HG03135 (cell line): ENCODE measurements at regions not wholly inside any gene's neighbourhood (a gene's known extent, or its start where the extent isn't known, plus 50 kb on each side); places are given as distances from the start of the nearest gene placed in this dataset.

ENCODE experiments used
- ATAC-seq: cut with Tn5 transposase; IDR thresholded peaks from one replicate; pipeline ENCODE4 v1.9.1; 2021; ENCODE audit warnings: mild to moderate bottlenecking, moderate library complexity; ENCODE audit not compliant: unreplicated experiment

DNA sequence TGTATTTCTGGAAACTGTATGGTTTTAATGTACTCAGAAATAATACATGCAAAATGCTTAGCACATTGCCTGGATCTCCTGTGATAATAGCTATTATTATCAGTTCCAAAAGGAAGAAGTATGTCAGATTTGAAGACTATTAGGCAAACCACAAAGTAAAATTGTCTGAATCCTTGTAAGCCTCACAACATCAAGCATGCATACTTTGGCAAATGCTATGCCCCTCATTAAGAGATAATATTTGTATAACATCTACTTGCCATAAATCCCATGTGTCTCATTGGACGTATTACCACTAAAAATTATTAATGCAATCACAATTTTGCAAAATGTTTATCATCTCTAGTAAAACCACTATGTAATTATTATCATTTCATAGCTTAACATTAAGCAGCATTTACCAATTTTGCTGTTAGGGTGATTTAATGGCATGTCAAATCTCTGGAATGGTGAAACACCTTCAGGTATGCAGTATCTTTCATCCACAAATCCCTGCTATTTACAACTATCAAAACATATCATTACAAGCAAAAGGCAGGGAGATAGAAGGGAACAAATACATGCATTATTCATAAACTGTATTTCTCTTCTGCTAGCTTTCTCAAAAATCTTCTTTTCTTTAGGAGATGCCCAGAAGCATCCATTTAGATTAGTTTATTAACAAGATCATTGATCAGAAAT, 974.6 kb upstream of the RAG2 start:
- no peak for ATAC-seq

DNA sequence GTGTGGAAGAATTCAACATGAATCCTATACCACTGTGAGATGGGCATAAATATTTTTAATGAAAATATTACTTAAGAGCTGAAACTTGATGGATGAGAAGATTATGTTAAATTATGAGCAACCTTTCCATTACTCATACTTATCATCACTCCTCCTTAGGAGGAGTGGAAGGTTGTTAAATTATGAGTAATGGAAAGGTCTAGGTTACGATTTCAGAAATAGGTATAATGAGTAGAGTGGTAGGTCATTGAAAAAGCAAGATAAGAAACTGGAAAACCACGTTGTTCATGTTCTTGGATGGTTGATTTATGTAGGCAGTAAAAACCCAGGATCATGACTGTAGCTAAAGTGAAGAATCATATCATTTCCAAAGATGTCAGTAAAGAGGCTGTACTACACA, 973.2 kb upstream of the RAG2 start:
- ATAC-seq, result no peak

DNA sequence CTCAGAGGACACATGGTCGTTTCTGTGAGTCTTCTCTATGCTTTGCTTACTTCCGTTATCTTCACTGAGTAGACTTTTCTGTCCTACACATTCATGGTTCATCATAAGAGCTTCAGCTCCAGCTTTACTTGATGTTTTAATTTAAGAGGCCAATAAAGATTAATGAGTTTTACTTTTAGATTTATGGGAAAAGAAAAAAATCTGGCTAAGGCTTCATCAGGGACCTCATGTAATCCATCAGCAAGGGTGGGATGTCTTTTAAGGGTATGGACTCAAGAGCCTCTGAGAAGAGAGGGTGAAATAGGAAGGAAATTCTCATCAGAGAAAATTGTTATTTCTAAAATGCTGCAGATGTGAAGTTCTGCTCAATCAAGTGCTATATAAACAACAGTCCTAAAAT, 963.0 kb upstream of the RAG2 start:
- no peak for ATAC-seq

DNA sequence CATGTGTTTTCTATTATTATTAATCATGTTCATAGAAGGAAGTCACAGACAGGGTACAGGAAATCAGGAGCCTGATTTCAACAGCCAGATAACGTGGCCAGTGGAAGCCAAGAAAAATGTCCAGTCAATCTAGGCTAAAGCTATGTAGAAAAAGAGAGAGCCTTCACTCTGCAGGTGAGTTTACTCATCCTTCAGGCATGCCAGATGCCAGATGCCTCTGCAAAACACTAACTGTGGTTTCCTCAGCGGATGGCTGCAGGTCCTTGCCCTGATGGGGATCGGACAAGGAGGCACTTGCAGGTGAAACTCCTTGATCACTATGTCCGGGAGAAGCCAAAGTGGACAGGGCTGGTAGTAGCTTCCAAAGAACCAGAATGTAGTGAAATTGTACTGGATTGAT, 962.3 kb upstream of the RAG2 start:
- no peak for ATAC-seq

DNA sequence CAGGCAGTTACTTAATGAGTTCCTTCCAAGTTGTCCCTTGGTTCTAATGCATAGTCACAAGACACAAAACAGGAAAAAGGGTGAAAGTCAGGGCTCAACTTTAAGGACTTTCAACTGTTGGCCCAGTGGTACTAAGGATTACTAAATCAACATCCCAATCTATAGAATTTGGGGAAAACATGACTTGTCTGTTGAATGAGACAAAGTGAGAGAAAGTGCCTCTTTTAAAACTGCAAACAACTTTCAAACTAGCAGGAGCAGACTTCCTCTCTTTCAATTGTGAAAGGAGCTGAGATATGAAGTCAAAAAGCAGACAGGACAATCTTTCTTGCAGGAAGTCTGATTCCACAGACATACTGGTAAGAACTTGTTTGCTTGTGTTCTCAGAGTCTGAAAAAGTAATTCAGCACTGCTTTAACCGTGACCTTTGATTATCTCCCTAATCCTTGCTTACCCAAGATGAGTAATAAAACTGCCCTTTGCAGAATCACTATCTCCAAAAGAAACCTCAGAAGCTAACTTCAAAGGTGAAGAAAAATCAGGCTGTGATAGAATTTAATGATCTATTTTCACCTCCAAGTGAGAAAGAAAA, 960.7 kb upstream of the RAG2 start:
- no peak for ATAC-seq

DNA sequence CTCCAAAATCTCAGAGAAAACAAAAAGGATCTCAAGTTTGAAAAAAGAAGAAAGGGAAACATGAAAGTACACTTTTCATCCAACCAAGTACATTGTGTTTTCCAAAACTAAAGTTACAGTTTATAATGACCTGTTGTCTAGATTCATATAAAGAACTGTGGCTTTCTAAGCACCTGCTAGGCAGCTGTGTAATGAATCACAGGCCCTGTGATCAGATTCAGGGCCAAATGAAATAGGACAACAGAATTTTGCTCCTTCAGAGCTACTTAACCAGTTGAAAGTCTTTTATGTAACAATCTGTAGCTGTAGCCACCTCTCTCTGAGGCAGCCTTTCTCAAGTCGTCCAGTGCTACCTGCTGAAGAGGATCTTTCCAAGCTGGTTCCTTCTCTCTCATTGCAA, 960.0 kb upstream of the RAG2 start:
- ATAC-seq, result no peak

DNA sequence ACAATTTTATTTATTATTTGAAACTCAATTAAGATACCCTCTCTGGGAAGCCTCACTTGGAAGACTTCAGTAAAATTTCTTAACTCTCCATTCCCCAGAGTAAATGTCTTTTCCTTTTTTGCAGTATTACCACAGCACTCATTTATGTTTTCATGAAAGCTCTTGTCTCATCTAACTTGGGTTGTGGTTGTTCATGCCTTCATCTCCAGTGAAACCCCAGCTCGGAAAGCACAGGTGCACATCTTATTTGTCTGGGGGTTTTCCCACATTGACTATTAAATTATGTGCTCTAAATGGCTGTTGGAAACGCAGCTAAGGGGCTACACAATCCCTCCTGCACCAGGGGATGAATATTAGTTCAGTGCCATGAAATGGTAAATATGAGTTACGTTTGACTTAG, 954.2 kb upstream of the RAG2 start:
- ATAC-seq, result no peak

DNA sequence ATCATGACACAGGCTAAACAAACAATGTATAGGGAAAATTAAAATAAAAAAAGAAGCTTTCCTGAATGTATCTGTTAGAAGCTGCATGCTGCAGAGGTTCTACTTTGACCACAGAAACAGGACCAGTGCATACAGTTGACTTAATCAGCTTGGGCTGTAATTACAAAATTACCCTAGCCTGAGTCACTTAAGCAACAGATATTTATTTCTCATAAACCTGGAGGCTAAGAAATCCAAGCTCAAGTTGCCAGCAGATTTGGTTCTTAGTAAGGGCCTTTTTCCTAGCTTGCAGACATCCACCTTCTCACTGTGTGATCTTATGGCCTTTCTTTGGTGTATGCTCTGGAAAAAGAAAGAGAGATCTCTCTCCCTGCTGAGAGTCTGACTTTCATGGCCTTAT, 946.5 kb upstream of the RAG2 start:
- ATAC-seq, result no peak

DNA sequence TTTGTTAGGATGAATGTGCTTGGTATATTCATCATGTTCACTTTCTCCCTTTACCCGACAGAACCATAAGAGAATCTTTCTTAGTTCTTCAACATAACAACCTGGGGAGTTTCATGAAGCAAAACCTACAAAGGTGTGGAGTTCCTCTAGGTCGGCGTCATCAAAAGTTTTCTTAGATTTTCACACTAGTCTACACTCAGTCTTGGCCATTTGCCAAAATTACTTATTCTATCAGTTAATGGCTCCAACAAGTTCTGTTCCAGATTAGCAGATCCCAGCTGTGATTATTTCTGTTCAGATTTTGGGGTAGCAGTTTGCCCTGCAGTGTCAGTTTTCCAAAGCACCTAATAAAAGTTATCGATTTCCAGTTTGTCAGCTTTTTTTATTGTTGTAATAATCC, 935.8 kb upstream of the RAG2 start:
- ATAC-seq, result no peak

DNA sequence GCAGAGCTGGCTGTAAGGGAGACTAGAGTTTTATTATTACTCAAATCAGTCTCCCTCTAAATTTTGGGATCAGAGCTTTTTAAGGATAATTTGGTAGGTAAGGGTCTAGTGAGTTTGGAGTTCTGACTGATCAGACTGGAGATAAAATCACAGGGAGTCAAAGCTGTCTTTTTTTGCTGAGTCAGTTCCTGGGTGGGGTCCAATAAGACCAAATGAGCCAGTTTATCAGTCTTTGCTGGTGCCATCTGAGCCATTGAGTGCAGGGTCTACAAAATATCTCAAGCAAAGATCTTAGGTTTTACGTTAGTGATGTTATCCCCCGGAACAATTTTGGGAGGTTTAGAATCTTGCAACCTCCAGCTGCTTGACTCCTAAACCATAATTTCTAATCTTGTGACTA, 935.1 kb upstream of the RAG2 start:
- ATAC-seq, result no peak

DNA sequence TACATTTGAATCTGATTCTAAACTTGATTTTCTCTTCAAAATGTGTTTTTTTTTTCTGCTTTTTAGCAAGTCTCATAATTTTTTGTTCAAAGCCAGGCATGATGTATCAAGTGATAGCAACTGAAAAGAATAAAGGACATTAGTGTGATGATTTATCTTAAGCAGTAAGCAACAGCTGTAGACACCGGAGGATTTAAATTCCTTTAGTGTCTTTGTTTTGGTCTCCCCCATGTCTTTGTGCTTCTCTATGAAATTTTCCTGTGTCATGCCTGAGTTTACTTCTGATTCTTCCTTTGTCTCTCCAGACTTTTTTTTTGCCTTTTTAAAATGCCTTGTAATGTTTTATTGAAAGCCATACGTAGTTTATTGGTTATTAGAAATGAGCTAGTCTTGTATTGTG, 934.2 kb upstream of the RAG2 start:
- ATAC-seq, result no peak

DNA sequence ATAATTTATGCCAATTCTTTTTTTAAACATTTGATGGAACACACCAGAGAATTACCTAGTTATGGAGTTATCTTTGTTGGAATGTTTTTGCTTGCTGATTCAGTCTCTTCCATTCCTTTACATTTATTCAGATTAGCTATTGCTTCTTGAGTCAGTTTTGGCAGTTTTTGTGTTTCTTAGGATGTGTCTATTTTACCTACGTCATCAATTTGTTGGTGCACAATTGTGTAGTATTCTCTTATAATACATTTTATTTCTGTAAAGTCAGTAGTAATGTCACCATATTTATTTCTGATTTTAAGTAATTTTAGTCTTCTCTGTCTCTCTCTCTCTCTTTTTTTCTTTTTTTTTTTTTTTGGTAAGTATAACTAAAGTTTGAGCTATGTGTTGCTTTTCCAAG, 929.5 kb upstream of the RAG2 start:
- ATAC-seq, result no peak

DNA sequence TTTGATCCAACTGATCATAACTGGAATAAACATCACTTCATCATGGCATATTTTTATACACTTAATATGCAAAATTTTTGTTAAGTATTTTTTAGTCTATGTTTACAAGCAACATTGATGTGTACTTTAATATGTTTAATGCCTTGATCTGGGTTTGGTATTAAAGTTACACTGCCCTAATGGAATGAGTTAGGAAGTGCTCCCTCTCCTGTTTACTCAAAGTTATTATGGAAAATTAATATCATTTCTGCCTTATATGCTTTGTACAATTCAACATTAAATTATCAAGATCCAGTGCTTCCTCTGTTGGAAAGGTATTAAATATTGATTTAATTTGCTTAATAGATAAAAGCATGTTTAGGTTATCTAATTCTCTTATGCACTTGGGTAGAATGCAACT, 927.3 kb upstream of the RAG2 start:
- ATAC-seq, result no peak

DNA sequence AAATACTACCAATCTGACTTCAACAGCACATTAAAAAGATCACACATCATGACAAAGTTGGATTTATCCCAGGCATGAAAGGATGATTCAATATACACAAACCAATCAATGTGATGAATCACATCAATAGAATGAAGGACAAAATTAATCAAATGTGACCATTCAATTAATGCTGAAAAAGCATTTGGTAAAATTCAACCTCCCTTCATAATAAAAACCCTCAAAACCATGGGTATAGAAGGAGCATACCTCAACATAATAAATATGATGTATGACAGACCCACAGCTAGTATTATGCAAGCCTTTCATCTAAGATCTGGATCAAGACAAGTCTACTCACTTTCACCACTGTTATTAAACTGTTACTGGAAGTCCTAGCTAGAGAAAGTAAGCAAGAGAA, 921.7 kb upstream of the RAG2 start:
- no peak for ATAC-seq

DNA sequence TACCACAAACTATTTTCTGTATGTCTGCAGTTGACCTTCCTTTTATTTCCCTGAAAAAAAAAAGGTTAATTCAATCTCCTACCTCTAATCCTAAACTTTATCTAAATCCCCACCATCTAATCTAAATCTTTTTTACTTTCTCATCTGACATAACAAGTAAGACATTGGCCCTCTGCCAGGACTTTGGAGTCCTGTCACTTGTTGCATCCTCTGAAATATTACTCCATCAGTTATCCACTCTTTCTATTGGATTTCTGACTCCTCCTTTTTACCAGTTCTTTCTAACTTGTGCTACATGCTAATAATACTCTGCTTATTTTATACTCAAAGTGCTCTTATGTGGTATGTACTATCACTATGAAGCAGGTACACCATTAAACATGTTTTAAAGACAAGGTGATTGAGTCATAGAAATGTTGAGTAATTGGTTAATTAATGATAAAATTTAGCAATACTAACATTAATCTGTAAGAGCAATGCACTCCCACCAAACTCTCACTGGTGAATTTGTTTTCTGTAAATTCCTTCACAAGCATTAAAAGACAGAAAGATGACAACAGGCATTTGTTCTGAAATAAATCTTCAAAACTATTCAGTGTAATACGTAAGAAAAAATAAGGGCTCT, 914.2 kb upstream of the RAG2 start:
- ATAC-seq, result no peak

DNA sequence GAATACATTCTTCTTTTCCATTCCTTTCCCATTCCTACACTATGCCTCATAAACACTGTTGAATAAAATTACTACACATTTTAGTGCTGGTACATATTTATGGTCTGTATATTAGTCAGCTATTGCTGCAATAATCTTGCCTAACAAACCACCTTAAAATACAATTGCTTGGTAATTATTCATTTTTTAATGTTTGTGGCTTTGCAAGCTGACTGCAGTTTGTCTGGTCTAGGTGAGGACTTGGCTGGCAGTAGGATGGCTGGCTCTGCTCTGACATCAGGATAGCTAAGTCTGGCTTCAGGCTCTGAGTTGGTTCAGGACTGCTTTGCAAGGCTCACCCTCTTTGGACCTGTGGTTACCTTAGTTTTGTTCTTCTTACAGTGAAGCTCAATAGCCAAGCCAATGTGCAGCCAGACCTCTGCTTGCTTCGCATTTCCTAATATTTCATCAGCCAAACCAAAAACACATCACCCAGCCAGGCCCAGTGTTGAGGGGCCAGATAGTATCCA, 913.4 kb upstream of the RAG2 start:
- ATAC-seq, result no peak

DNA sequence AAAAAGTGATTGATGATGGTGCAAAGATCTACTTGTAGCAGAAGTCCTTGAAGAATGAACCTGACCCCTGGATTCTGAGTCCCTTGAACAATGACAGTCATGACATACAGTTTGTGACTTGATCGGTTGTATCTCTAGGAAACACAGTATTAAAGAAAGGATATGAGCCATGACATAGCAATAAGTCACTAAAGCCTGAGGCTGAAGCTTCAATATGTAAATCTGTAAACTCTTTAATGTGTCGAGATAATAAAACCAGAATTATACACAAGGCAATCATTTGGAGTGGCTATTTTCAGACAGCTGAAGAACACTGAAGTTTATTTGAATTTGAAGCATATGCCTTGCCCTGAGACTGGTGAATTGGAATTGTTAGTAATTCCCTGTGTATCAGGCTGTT, 911.5 kb upstream of the RAG2 start:
- no peak for ATAC-seq

DNA sequence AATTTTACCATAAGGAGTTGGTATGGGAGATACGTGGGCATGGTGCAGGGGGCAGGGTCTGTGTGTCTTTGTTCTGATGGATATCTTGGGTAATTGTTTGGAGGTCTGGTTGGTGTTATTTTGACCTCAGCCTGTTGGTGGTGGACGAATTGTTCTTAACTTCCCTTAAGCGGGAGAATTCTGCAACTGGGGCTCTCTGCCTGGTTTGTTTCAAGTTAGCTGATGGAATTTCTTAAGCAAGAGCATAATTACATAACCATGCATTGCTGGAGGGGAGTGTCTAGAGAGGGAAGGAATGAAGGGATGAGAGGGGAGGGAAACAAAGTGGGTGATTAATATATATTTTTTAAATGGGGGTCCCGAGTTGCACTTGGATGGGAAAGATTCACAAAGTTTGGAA, 908.5 kb upstream of the RAG2 start:
- ATAC-seq, result no peak

DNA sequence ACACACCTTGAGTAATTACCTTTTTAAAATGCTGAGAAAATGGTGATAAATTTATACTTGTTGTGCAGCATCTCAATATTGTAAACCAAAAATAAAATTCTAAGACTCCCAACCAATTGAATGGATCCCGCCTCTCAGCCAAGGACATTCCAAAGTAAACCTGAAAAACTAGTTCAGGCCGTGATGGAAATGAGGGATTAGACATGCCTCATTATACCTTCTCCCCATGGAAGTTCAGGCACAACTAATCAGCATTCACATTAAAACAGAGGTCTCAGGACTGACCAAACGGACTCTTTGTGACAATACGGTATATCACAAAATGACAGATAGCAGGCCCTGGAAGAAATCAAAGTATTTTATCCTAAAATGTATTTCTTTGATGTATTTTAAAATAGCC, 907.4 kb upstream of the RAG2 start:
- no peak for ATAC-seq

DNA sequence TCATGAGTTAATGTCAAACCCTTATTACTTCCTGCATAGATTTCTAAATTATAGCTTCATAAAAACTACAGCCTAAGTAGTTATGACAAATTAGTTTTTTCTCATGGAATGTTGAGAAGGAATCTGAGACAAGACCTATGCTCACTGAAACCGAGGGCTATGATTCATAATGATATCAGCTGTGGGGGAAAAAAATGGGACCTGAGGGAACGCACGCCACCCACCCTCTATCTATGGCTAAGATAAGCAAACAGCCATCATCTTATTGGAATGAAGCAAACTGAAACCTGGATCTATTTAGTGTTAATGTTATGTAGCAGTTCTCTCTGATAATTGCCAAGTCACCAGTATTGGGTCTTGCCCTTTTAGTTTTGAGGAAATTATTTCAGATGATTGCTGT, 906.9 kb upstream of the RAG2 start:
- no peak for ATAC-seq

DNA sequence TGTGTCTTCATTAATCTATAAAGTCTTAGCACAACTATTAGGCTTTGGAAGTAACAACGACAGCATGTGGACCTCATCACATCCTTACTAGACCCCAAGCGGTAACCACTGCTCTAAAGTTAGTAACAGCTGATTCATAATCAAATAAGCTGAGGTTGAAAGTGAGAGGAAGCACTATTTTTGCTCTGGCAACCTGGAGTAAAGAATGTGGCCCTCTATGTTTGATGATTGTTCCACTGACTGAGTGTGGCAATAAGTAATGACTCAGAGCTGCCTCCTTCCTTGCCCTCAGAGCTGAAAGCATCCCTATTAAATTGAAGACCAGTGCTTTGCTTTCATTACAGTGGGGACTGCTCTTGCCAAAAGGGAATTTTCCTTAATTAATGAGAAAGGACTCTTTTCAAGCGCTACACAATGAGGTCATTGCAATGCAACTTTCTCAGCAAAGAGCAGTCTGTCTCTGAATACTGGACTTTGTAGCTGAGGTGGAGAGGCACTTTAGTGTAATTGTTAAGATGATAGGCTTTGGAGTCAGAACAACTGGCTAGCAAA, 906.1 kb upstream of the RAG2 start:
- peak; percentile 95 for ATAC-seq

DNA sequence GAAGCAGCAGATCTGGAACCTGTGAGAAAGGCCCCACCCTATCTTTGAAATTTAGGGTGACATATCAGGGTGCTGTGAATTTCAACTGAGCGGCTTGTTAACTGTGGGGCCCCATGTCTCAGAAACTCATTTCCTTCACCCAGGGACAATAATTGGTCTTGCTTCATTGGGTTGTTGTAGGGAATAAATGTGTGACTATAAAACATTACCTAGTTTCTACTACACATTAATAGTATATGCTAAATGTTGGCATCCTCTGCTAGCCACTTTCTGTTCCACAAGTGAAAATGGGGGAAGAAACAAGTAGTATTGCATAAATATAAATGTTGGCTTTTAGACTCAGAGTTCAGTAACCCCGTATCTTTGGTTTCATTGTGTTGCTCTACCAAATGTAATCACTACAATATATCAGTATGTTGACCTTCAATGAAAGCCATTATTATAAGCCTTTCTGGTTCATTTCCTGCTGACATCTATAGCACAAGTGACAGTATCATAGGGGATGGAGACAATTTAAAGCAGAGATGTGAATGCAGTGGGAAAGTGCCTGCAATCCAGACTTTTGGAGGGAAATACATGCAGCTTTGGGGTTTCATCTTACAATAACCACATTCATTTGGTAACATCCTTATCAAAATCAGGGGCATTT, 905.5 kb upstream of the RAG2 start:
- peak; percentile 51 for ATAC-seq
